ENCODE measurements at regions not wholly inside any gene's neighbourhood (a gene's known extent, or its start where the extent isn't known, plus 50 kb on each side); places are given as distances from the start of the nearest gene placed in this dataset.

- TF ChIP-seq EP300 (IDR thresholded peaks at IDR 0.05) (no peak), POLR2A (IDR thresholded peaks at IDR 0.05) (no peak)
Observed at GRCh38 chr3:99012051-99012450, 110.6 kb upstream of the DCBLD2 start.

Measured in sigmoid colon (tissue), 4 donors.